Endodermal cell (in vitro differentiated cells): ENCODE measurements at regions not wholly inside any gene's neighbourhood (a gene's known extent, or its start where the extent isn't known, plus 50 kb on each side); places are given as distances from the start of the nearest gene placed in this dataset.

Source experiments
- DNase-seq: peaks from one replicate; pipeline ENCODE4 v3.0.0-alpha.2; 2017
- H3K27ac ChIP-seq: 2 replicates; pipeline ENCODE4 v1.5.1; 2013; ENCODE audit warnings: mild to moderate bottlenecking, low read depth, low read length, moderate library complexity
- H3K27me3 ChIP-seq: 2 replicates; pipeline ENCODE4 v1.6.1; 2013; ENCODE audit warnings: mild to moderate bottlenecking, low read length, moderate library complexity; ENCODE audit not compliant: insufficient read depth, control insufficient read depth, poor library complexity, severe bottlenecking
- H3K36me3 ChIP-seq: 2 replicates; pipeline ENCODE4 v1.7.0; 2013; ENCODE audit warnings: mild to moderate bottlenecking, low read length, moderate library complexity; ENCODE audit not compliant: control insufficient read depth, insufficient read depth
- H3K4me1 ChIP-seq: one replicate; pipeline ENCODE4 v1.7.0; 2013; ENCODE audit warnings: low read length; ENCODE audit not compliant: control insufficient read depth, insufficient read depth
- H3K4me3 ChIP-seq: 2 replicates; pipeline ENCODE4 v1.5.1; 2013; ENCODE audit warnings: mild to moderate bottlenecking, low read length, moderate library complexity
- H3K9ac ChIP-seq: 2 replicates; pipeline ENCODE4 v1.6.1; 2013; ENCODE audit warnings: mild to moderate bottlenecking, low read length, moderate library complexity; ENCODE audit not compliant: poor library complexity, severe bottlenecking; ENCODE audit errors: extremely low read depth
- H3K9me3 ChIP-seq: 2 replicates; pipeline ENCODE4 v1.6.1; 2013; ENCODE audit warnings: mild to moderate bottlenecking, low read length, moderate library complexity; ENCODE audit not compliant: control insufficient read depth
- H3K27ac Mint-ChIP-seq: 2 replicates; pipeline ENCODE4 v1.8.0; 2020; ENCODE audit warnings: mixed read lengths
- H3K27me3 Mint-ChIP-seq: 2 replicates; pipeline ENCODE4 v1.8.0; 2021; ENCODE audit warnings: mild to moderate bottlenecking, mixed read lengths; ENCODE audit not compliant: insufficient read depth
- H3K36me3 Mint-ChIP-seq: 2 replicates; pipeline ENCODE4 v1.8.0; 2020; ENCODE audit warnings: low read depth, mixed read lengths
- H3K4me1 Mint-ChIP-seq: 2 replicates; pipeline ENCODE4 v1.8.0; 2020; ENCODE audit warnings: mixed read lengths
- H3K4me3 Mint-ChIP-seq: 2 replicates; pipeline ENCODE4 v1.8.0; 2020; ENCODE audit warnings: mild to moderate bottlenecking, moderate library complexity, mixed read lengths
- H3K9me3 Mint-ChIP-seq: 2 replicates; pipeline ENCODE4 v1.8.0; 2020; ENCODE audit warnings: mild to moderate bottlenecking, mixed read lengths
- CTCF ChIP-seq: fragments of 200-600 bp; sonication (generic); conservative IDR thresholded peaks from 2 replicates; pipeline ENCODE4 v1.5.0; 2021; ENCODE audit warnings: antibody characterized with exemption, mild to moderate bottlenecking
- WGBS, 2 experiments: methylation state at CpG; one replicate each; pipeline versions ENCODE4 v1.1.5 to v1.1.7; 2013; ENCODE audit warnings: missing lambda C conversion rate in 2 of 2, mixed read lengths in 1 of 2; ENCODE audit not compliant: insufficient coverage in 1 of 2, insufficient read length in 1 of 2; 5-methylcytosine and 5-hydroxymethylcytosine counted together

- no peaks in the 10 kb centered on the region for H3K27me3 Mint-ChIP-seq
- no peak overlapping the region for H3K27ac ChIP-seq
Measured at GRCh38 chr3:28598165-28598564, 249.5 kb upstream of the AZI2 start.

GRCh38 chr3:28601291-28601690, 252.7 kb upstream of the AZI2 start:
- Mint-ChIP-seq H3K36me3 (no peaks in the 10 kb centered on the region), H3K4me1 (no peaks in the 10 kb centered on the region), H3K4me3 (no peak overlapping the region), H3K27ac (no peak overlapping the region), H3K9me3 (no peaks in the 10 kb centered on the region), H3K27me3 (no peaks in the 10 kb centered on the region)
- 64 to 94% methylated on average over 3 to 4 of the region's 4 CpGs for WGBS, 2 experiments
- no peaks in the 10 kb centered on the region for H3K36me3 ChIP-seq
- no peaks in the 10 kb centered on the region for H3K4me1 ChIP-seq
- TF ChIP-seq CTCF = no peak
- no peak overlapping the region for H3K27ac ChIP-seq
- H3K27me3 ChIP-seq = no peaks in the 10 kb centered on the region
- H3K9me3 ChIP-seq = no peaks in the 10 kb centered on the region
- no peak overlapping the region for H3K9ac ChIP-seq
- DNase-seq = no peak
- H3K4me3 ChIP-seq = no peak overlapping the region

More at GRCh38 chr3:28598165-28598564, 249.5 kb upstream of the AZI2 start:
- WGBS, 2 experiments = 89 to 90% methylated on average over 4 of the region's 4 CpGs
- Mint-ChIP-seq H3K4me3 (no peak overlapping the region), H3K27ac (no peak overlapping the region), H3K36me3 (no peaks in the 10 kb centered on the region), H3K4me1 (no peaks in the 10 kb centered on the region), H3K9me3 (no peaks in the 10 kb centered on the region)
- Histone ChIP-seq H3K27me3 (no peaks in the 10 kb centered on the region), H3K9ac (no peak overlapping the region), H3K9me3 (no peaks in the 10 kb centered on the region), H3K36me3 (no peaks in the 10 kb centered on the region), H3K4me1 (no peaks in the 10 kb centered on the region), H3K4me3 (no peak overlapping the region)
- DNase-seq = no peak
- no peak for TF ChIP-seq CTCF

GRCh38 chr3:28606283-28606682, 257.7 kb upstream of the AZI2 start:
- Mint-ChIP-seq H3K9me3 (no peaks in the 10 kb centered on the region), H3K36me3 (no peaks in the 10 kb centered on the region), H3K4me3 (no peak overlapping the region), H3K4me1 (no peaks in the 10 kb centered on the region), H3K27me3 (no peaks in the 10 kb centered on the region), H3K27ac (no peak overlapping the region)
- WGBS, 2 experiments = 82% methylated on average over 1 of the region's 2 CpGs; no CpG with 5 or more reads in 1 of the 2 experiments
- Histone ChIP-seq H3K9ac (no peak overlapping the region), H3K9me3 (no peaks in the 10 kb centered on the region), H3K27me3 (no peaks in the 10 kb centered on the region), H3K27ac (no peak overlapping the region), H3K4me3 (no peak overlapping the region), H3K36me3 (no peaks in the 10 kb centered on the region), H3K4me1 (no peaks in the 10 kb centered on the region)
- no peak for DNase-seq
- no peak for TF ChIP-seq CTCF
